ENCODE measurements at regions not wholly inside any gene's neighbourhood (a gene's known extent, or its start where the extent isn't known, plus 50 kb on each side); places are given as distances from the start of the nearest gene placed in this dataset.
"Not testable (repeated sequence)": the region's sequence is repeated elsewhere in the genome, so short reads cannot be mapped to it uniquely, and the experiment has no call there.

GRCh38 chr2:191476901-191477300 lies 201.0 kb upstream of the NABP1 start:
- no peak for DNase-seq (ENCODE audit: low read depth)

GRCh38 chr2:191478799-191479679 lies 198.9 kb upstream of the NABP1 start:
- no peak for DNase-seq (ENCODE audit: low read depth)

GRCh38 chr2:191479680-191480023 lies 198.3 kb upstream of the NABP1 start:
- no peak for DNase-seq (ENCODE audit: low read depth)

- DNase-seq (ENCODE audit: low read depth), result no peak
These were observed 196.4 kb upstream of the NABP1 start for GRCh38 chr2:191481305-191482070.

GRCh38 chr2:191483117-191483516 lies 194.8 kb upstream of the NABP1 start:
- no peak for DNase-seq (ENCODE audit: low read depth)

GRCh38 chr2:191486584-191487320 lies 191.2 kb upstream of the NABP1 start:
- no peak for DNase-seq (ENCODE audit: low read depth)

GRCh38 chr2:191488135-191488534 lies 189.8 kb upstream of the NABP1 start:
- no peak for DNase-seq (ENCODE audit: low read depth)

- no peak for DNase-seq (ENCODE audit: low read depth)
These were observed 188.8 kb upstream of the NABP1 start for GRCh38 chr2:191489177-191489576.

GRCh38 chr2:191496838-191497237 lies 181.1 kb upstream of the NABP1 start:
- no peak for DNase-seq (ENCODE audit: low read depth)

GRCh38 chr2:191497822-191498221 lies 180.1 kb upstream of the NABP1 start:
- no peak for DNase-seq (ENCODE audit: low read depth)

GRCh38 chr2:191499050-191499449 lies 178.9 kb upstream of the NABP1 start:
- no peak for DNase-seq (ENCODE audit: low read depth)

GRCh38 chr2:191499874-191500565 lies 177.9 kb upstream of the NABP1 start:
- DNase-seq (ENCODE audit: low read depth), result no peak

- no peak for DNase-seq (ENCODE audit: low read depth)
These were observed 177.4 kb upstream of the NABP1 start for GRCh38 chr2:191500566-191500883.

- no peak for DNase-seq (ENCODE audit: low read depth)
These were observed 176.9 kb upstream of the NABP1 start for GRCh38 chr2:191500884-191501560.

- DNase-seq (ENCODE audit: low read depth), result no peak
These were observed 176.3 kb upstream of the NABP1 start for GRCh38 chr2:191501561-191502168.

GRCh38 chr2:191506515-191506914 lies 171.4 kb upstream of the NABP1 start:
- DNase-seq (ENCODE audit: low read depth), result no peak

GRCh38 chr2:191507252-191507853 lies 170.6 kb upstream of the NABP1 start:
- DNase-seq (ENCODE audit: low read depth), result not testable (repeated sequence)

- no peak for DNase-seq (ENCODE audit: low read depth)
These were observed 169.2 kb upstream of the NABP1 start for GRCh38 chr2:191508738-191509137.

- no peak for DNase-seq (ENCODE audit: low read depth)
These were observed 165.6 kb upstream of the NABP1 start for GRCh38 chr2:191512216-191512835.

- DNase-seq (ENCODE audit: low read depth), result no peak
These were observed 165.1 kb upstream of the NABP1 start for GRCh38 chr2:191512874-191513273.

Data from stimulated activated CD8-positive, alpha-beta memory T cell treated with anti-CD3 and anti-CD28 coated beads, Interleukin-7, amount 100 ng/mL, for 24 hours (primary cell).